Epithelial cell of esophagus (primary cell): ENCODE measurements at regions not wholly inside any gene's neighbourhood (a gene's known extent, or its start where the extent isn't known, plus 50 kb on each side); places are given as distances from the start of the nearest gene placed in this dataset.
A peak's percentile ranks its signal among the peaks of the same experiment; 100 is the strongest.

Source experiments
- DNase-seq: peaks from one replicate; pipeline ENCODE4 v3.0.0; 2010; ENCODE audit warnings: low read depth
- H3K4me3 ChIP-seq: 2 replicates; pipeline ENCODE4 v1.5.1; 2011; ENCODE audit warnings: mild to moderate bottlenecking, low read length, control low read depth
- CTCF ChIP-seq: IDR thresholded peaks from 2 replicates; pipeline ENCODE4 v1.5.1; 2011; ENCODE audit warnings: low read depth, mild to moderate bottlenecking, low read length, control low read depth, inconsistent platforms; ENCODE audit not compliant: insufficient read depth; ENCODE audit errors: missing control alignments

- no peak for TF ChIP-seq CTCF
- no peak for DNase-seq
- H3K4me3 ChIP-seq = no peak overlapping the region
Observed at GRCh38 chr2:56784046-56784445, 600.3 kb downstream of the CCDC85A start.

- TF ChIP-seq CTCF = no peak
Observed at GRCh38 chr2:56801214-56801613, 617.4 kb downstream of the CCDC85A start.

GRCh38 chr2:56801770-56802169, 618.0 kb downstream of the CCDC85A start:
- H3K4me3 ChIP-seq = no peak overlapping the region
- DNase-seq = no peak
- no peak for TF ChIP-seq CTCF

More at GRCh38 chr2:56801214-56801613, 617.4 kb downstream of the CCDC85A start:
- DNase-seq = no peak
- no peak overlapping the region for H3K4me3 ChIP-seq

GRCh38 chr2:56803596-56803995, 619.8 kb downstream of the CCDC85A start:
- H3K4me3 ChIP-seq = no peak overlapping the region
- no peak for TF ChIP-seq CTCF
- DNase-seq = no peak

- TF ChIP-seq CTCF = no peak
- no peak overlapping the region for H3K4me3 ChIP-seq
- peak; percentile 14 for DNase-seq
Observed at GRCh38 chr2:56806924-56807323, 623.1 kb downstream of the CCDC85A start.

GRCh38 chr2:56807861-56808260, 624.1 kb downstream of the CCDC85A start:
- H3K4me3 ChIP-seq = no peak overlapping the region
- DNase-seq = no peak
- no peak for TF ChIP-seq CTCF

GRCh38 chr2:56811401-56811800, 627.6 kb downstream of the CCDC85A start:
- H3K4me3 ChIP-seq = no peak overlapping the region
- no peak for DNase-seq
- no peak for TF ChIP-seq CTCF
